PC-3 (cell line): ENCODE measurements at regions not wholly inside any gene's neighbourhood (a gene's known extent, or its start where the extent isn't known, plus 50 kb on each side); places are given as distances from the start of the nearest gene placed in this dataset.

Experiments used
- ATAC-seq: fragments of 200-7000 bp; cut with Tn5 transposase; 2 replicates; pipeline ENCODE4 v1.9.1; 2020; ENCODE audit warnings: mild to moderate bottlenecking, moderate library complexity
- BruUV-seq: library from RNA; stranded (reverse); fragments of 400-500 nt; replicated peaks from 2 replicates; lab custom pipeline; 2021; lab: Mats Ljungman, UMichigan
- CTCF ChIA-PET: fragments of 300-600 bp; sonication (Branson Sonifier 250); formaldehyde crosslinking; loops from one replicate; lab custom pipeline; 2022; ENCODE audit warnings: antibody characterized with exemption; lab: Charles Lee
- POLR2A ChIA-PET: fragments of 300-600 bp; sonication (Branson Sonifier 250); formaldehyde crosslinking; loops from one replicate; lab custom pipeline; 2022; ENCODE audit warnings: antibody characterized with exemption; ENCODE audit not compliant: unreplicated experiment; lab: Charles Lee
- DNase-seq: peaks from one replicate; pipeline ENCODE4 v3.0.0-alpha.2; 2015
- H2AFZ ChIP-seq: fragments of 300-600 bp; sonication (generic); 2 replicates; pipeline ENCODE4 v1.6.0; 2016; ENCODE audit warnings: antibody characterized with exemption, low read length
- H3F3A ChIP-seq: fragments of 300-600 bp; sonication (generic); one replicate; pipeline ENCODE4 v1.6.0; 2017; ENCODE audit warnings: antibody characterized with exemption, low read length, control low read depth, mild to moderate bottlenecking; ENCODE audit not compliant: unreplicated experiment
- H3K27ac ChIP-seq: fragments of 300-600 bp; sonication (generic); 2 replicates; pipeline ENCODE4 v1.5.1; 2016; ENCODE audit warnings: mild to moderate bottlenecking, low read length
- H3K27me3 ChIP-seq: fragments of 300-600 bp; sonication (generic); 2 replicates; pipeline ENCODE4 v1.6.1; 2016; ENCODE audit warnings: low read length, mixed read lengths
- H3K36me3 ChIP-seq: fragments of 300-600 bp; sonication (generic); 2 replicates; pipeline ENCODE4 v1.6.1; 2016; ENCODE audit warnings: low read depth, mixed run types, low read length, mixed read lengths
- H3K4me1 ChIP-seq: fragments of 300-600 bp; sonication (generic); 2 replicates; pipeline ENCODE4 v1.5.1; 2016; ENCODE audit warnings: low read length; ENCODE audit not compliant: insufficient read depth
- H3K4me2 ChIP-seq: fragments of 300-600 bp; sonication (generic); 2 replicates; pipeline ENCODE4 v1.6.0; 2016; ENCODE audit warnings: low read length
- H3K4me3 ChIP-seq: fragments of 300-600 bp; sonication (generic); 2 replicates; pipeline ENCODE4 v1.5.1; 2016; ENCODE audit warnings: mild to moderate bottlenecking, low read length, mixed read lengths
- H3K79me2 ChIP-seq: fragments of 300-600 bp; sonication (generic); 2 replicates; pipeline ENCODE4 v1.6.1; 2017; ENCODE audit warnings: low read length, mixed read lengths
- H3K9ac ChIP-seq: fragments of 300-600 bp; sonication (generic); 2 replicates; pipeline ENCODE4 v1.6.0; 2016; ENCODE audit warnings: mild to moderate bottlenecking, low read length
- H3K9me2 ChIP-seq: fragments of 300-600 bp; sonication (generic); replicated peaks from 2 replicates; pipeline ENCODE4 v1.6.1; 2016; ENCODE audit warnings: mixed run types, low read length, mixed read lengths
- H3K9me3 ChIP-seq: fragments of 300-600 bp; sonication (generic); 2 replicates; pipeline ENCODE4 v1.6.1; 2016; ENCODE audit warnings: low read length, mixed read lengths
- H4K20me1 ChIP-seq: fragments of 300-600 bp; sonication (generic); 2 replicates; pipeline ENCODE4 v1.6.1; 2016; ENCODE audit warnings: low read length, mixed read lengths
- EZH2 ChIP-seq: fragments of 300-600 bp; sonication (generic); IDR thresholded peaks from one replicate; pipeline ENCODE4 v1.6.1; 2017; ENCODE audit warnings: antibody characterized with exemption, mild to moderate bottlenecking, low read length; ENCODE audit not compliant: unreplicated experiment
- EZH2phosphoT487 ChIP-seq: fragments of 300-600 bp; sonication (generic); IDR thresholded peaks from 2 replicates; pipeline ENCODE4 v1.6.1; 2018; ENCODE audit warnings: mild to moderate bottlenecking, antibody characterized with exemption, low read length, borderline replicate concordance
- intact Hi-C: fragments of 100-400 bp; cut with micrococcal nuclease; formaldehyde crosslinking; loops from 2 replicates; pipeline ENCODE4 v1.9.0; 2023
- TF ChIP-seq, protein P1 (sequence below): fragments of 300-600 bp; sonication (generic); conservative IDR thresholded peaks from 2 replicates; pipeline ENCODE4 v1.5.1; 2017; ENCODE audit warnings: antibody characterized with exemption, low read depth, mild to moderate bottlenecking, low read length

DNA sequence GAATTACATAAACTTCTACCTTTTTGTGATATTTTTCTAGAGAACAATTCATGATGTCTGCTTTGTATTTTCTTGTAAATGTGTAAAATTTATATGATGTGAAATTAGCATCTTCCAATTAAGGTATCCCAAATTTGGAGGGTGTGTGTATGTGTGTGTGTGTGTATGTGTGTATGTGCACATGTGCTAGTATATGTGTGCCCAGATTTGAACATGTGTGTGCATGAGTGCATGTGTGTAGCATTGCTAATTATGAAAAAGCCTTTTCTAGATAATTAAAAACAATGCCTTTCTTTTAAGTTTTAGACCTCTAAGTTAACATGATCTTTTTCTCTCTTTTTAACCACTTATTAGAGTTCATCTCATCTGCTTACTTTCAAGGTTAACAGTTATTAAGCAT lies 208.0 kb upstream of the SPOPL start:
- Histone ChIP-seq H3K9me2 (no peaks in the 10 kb centered on the region), H3K36me3 (no peaks in the 10 kb centered on the region), H3K79me2 (no peaks in the 10 kb centered on the region), H3K27ac (no peak overlapping the region), H3K4me1 (no peaks in the 10 kb centered on the region), H2AFZ (no peak overlapping the region), H3K9ac (no peak overlapping the region), H3F3A (no peaks in the 10 kb centered on the region), H3K27me3 (no peaks in the 10 kb centered on the region), H3K4me2 (no peak overlapping the region), H3K9me3 (no peaks in the 10 kb centered on the region), H3K4me3 (no peak overlapping the region), H4K20me1 (no peaks in the 10 kb centered on the region)
- ChIA-PET POLR2A (no interaction called here), CTCF (interaction anchor here (0.6 kb wide), 1 partner anchor 452 kb away, joined by 4 read pairs; no protein-coding TSS in a partner anchor)
- BruUV-seq = no TSS peak
- ATAC-seq (no peak), DNase-seq (no peak)
- TF ChIP-seq EZH2 (no peak), EZH2phosphoT487 (no peak)
- TF ChIP-seq, protein P1, sequence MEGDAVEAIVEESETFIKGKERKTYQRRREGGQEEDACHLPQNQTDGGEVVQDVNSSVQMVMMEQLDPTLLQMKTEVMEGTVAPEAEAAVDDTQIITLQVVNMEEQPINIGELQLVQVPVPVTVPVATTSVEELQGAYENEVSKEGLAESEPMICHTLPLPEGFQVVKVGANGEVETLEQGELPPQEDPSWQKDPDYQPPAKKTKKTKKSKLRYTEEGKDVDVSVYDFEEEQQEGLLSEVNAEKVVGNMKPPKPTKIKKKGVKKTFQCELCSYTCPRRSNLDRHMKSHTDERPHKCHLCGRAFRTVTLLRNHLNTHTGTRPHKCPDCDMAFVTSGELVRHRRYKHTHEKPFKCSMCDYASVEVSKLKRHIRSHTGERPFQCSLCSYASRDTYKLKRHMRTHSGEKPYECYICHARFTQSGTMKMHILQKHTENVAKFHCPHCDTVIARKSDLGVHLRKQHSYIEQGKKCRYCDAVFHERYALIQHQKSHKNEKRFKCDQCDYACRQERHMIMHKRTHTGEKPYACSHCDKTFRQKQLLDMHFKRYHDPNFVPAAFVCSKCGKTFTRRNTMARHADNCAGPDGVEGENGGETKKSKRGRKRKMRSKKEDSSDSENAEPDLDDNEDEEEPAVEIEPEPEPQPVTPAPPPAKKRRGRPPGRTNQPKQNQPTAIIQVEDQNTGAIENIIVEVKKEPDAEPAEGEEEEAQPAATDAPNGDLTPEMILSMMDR = no peak
- intact Hi-C loops = no loop called here

DNA sequence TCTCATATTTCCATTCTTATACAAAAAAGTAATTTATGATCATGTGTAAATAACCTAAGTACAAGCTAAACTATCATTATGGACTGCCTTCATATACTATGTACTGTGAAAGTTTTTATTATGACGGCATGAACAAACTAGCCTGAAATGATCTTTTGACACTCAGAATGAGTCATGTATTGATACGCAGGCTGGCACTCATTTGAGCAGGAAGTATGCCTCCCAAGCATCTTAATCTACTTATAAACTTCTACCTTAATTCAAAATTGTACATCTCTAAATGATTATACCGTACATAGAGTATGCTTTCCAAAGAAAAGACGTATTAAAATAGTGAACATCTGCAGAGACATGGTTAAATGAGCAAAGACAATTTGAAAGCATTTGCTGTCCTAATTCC lies 207.1 kb upstream of the SPOPL start:
- Histone ChIP-seq H3K9me2 (no peaks in the 10 kb centered on the region), H2AFZ (no peak overlapping the region), H3K9ac (no peak overlapping the region), H3K36me3 (no peaks in the 10 kb centered on the region), H3K27me3 (no peaks in the 10 kb centered on the region), H3K79me2 (no peaks in the 10 kb centered on the region), H3K4me1 (no peaks in the 10 kb centered on the region), H3K4me2 (no peak overlapping the region), H3K4me3 (no peak overlapping the region), H4K20me1 (no peaks in the 10 kb centered on the region), H3K27ac (no peak overlapping the region), H3F3A (no peaks in the 10 kb centered on the region), H3K9me3 (no peaks in the 10 kb centered on the region)
- peak; percentile 50; the same call in 1 of the 2 replicates for ATAC-seq
- ChIA-PET POLR2A (no interaction called here), CTCF (interaction anchor here (0.6 kb wide), 1 partner anchor 452 kb away, joined by 4 read pairs; no protein-coding TSS in a partner anchor)
- no TSS peak for BruUV-seq
- peak; percentile 24 for DNase-seq
- intact Hi-C loops = no loop called here
- TF ChIP-seq, protein P1 = no peak
- TF ChIP-seq EZH2phosphoT487 (no peak), EZH2 (no peak)

DNA sequence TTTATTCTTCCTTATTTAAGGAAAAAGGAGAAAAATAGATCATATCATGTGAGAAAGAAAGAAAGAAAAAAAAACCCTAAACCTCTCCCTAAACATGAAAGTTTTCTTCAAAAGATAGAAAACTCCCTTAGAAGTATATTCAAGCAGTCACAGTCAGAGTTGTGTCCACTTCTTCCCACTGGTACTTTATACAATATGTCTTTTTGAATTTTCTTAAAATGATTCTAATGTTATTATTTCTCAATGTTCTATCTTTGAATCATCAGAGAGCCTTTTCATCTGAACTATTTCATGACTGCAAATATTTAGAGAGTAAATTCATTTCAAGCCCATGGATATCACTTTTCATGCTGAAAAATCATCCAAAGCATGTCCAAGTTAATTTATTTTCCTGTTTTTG lies 205.2 kb upstream of the SPOPL start:
- ATAC-seq (no peak), DNase-seq (no peak)
- Histone ChIP-seq H2AFZ (no peak overlapping the region), H3K9me2 (no peaks in the 10 kb centered on the region), H3K9me3 (no peaks in the 10 kb centered on the region), H4K20me1 (no peaks in the 10 kb centered on the region), H3K4me3 (no peak overlapping the region), H3K79me2 (no peaks in the 10 kb centered on the region), H3K36me3 (no peaks in the 10 kb centered on the region), H3K4me2 (no peak overlapping the region), H3F3A (no peaks in the 10 kb centered on the region), H3K27me3 (no peaks in the 10 kb centered on the region), H3K9ac (no peak overlapping the region), H3K4me1 (no peaks in the 10 kb centered on the region), H3K27ac (no peak overlapping the region)
- BruUV-seq = no TSS peak
- ChIA-PET CTCF (no interaction called here), POLR2A (no interaction called here)
- TF ChIP-seq EZH2phosphoT487 (no peak), EZH2 (no peak)
- TF ChIP-seq, protein P1 = no peak
- intact Hi-C loops = no loop called here
